ENCODE measurements at regions not wholly inside any gene's neighbourhood (a gene's known extent, or its start where the extent isn't known, plus 50 kb on each side); places are given as distances from the start of the nearest gene placed in this dataset.

DNA sequence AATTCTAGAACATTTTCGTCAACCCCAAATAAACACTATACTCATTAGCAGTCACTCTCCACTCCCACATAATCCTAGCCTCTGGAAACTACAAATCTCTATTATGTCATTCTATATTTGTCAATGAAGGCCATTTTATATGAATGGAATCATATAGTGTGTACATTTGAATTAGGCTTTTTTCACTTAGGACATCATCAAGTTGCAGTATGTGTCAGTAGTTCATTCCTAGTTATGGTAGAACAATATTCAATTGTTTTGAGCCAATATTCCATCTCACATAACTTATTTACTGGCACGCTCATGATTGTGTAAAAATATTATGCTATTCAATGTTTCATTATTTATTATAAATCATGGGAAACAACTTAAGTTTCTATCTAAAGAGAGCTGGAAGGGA lies 1610.4 kb upstream of the MIR17HG start:
- no peak for DNase-seq (ENCODE audit: low spot score)

GRCh38 chr13:89738072-89738471 lies 1609.4 kb upstream of the MIR17HG start:
- DNase-seq (ENCODE audit: low spot score) = no peak

GRCh38 chr13:89740994-89741685 lies 1606.3 kb upstream of the MIR17HG start:
- no peak for DNase-seq (ENCODE audit: low spot score)

- no peak for DNase-seq (ENCODE audit: low spot score)
These were observed 1600.9 kb upstream of the MIR17HG start for GRCh38 chr13:89746554-89746953.

DNA sequence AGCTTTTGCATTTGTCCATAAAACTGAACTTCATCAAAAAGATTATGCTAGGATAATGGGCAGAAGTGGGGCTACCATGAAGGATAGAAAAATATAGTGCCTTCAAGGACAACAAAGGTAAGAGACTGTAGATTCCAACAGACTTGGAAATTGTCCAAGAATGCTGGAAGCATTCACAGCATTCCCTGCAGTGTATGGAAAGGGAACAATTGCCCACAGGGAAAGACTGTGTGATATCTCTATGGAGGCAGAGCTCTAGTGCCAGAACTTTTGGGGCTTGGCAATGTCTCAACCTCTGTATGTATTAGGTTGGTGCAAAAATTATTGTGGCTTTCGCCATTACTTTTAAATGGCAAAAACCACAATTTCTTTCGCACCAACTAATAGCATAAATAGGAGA lies 1598.8 kb upstream of the MIR17HG start:
- DNase-seq (ENCODE audit: low spot score) = no peak

DNA sequence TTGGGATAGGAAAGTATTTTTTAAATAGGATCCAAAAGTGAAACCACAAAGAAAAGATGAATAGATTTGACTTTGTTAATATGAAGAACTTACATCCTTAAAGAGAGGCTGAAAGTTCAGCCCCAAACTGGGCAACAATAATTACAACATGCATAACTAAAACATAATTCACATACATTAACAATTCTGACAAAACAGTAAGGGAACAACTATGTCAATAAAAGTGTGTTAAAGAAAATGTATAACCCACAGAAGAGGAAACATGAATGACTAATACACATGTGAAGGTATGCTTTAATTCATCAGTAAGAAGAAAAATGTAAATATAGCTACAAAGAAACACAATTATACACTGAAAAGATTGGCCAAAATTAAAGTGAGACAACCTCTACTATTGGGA lies 1597.6 kb upstream of the MIR17HG start:
- DNase-seq (ENCODE audit: low spot score) = no peak

DNA sequence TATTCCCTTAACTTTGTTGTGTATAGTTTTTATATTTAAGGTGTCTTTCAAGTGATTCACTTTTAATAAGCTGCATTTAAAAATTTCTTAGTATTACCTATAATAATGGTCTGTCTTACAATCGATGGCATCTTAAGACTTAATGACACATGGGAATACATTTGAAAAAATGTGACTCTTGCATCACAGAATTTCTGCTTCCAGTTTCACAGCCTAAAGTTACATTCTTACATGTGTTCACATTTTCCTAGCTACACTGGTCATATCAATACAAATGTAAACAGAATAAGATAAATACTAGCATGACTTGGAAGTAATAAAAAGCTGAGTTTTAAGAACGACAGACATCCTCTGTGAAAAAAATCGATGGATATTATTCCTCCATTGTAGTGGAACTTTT lies 1597.1 kb upstream of the MIR17HG start:
- no peak for DNase-seq (ENCODE audit: low spot score)

- no peak for DNase-seq (ENCODE audit: low spot score)
These were observed 1596.0 kb upstream of the MIR17HG start for GRCh38 chr13:89751432-89751930.

- no peak for DNase-seq (ENCODE audit: low spot score)
These were observed 1595.1 kb upstream of the MIR17HG start for GRCh38 chr13:89752394-89752793.

DNA sequence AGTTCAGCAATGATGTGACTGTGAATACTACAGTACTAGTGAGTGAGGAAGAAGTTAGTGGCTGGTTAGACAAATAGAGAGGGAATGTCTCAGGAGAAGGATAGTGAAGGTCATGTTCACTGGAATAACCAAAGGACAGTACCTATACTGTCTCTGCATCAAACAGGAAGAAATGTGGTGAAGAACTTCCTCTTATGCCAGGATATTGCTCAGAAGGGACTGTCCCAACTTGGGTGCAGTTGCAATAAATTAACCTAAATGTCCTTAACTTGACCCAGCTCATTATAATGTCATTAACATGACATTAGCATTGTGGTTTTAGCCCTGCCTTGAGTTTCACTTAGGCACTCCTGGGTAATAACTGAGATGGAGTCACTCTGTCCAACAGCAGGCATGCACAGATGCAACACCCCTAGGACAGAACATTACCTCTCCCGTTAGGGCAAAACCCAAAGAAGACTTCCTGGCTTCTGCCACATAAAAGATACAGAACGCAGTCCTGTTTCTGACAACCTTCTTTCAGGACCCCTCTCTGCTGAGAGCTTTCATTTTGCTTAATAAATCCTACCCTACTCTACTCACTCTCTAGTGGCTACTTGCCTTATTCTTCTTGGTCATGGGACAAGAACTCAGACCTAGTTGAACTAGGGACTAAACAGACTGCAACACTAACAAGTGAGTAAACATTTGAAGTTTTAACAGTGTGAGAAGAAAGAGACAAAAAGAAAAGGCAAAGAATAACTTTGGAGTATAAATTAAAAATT lies 1591.6 kb upstream of the MIR17HG start:
- no peak for DNase-seq (ENCODE audit: low spot score)

DNA sequence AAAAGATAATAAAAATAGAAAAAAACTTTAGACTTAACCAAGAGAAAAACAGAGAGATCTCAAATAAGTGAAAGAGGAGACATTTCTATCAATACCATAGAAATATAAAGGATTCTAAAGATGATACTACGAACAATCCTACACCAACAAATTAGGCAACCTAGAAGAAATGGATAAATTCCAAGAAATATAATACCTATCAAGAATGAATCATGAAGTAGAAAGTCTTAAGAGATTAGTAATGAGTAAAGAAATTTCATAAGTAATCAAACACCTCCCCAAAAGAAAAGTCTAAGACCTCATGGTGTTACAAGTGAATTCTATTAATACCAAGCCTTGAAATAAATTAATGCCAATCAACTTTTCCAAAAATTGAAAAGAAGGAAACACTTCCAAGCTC lies 1584.5 kb upstream of the MIR17HG start:
- no peak for DNase-seq (ENCODE audit: low spot score)

DNA sequence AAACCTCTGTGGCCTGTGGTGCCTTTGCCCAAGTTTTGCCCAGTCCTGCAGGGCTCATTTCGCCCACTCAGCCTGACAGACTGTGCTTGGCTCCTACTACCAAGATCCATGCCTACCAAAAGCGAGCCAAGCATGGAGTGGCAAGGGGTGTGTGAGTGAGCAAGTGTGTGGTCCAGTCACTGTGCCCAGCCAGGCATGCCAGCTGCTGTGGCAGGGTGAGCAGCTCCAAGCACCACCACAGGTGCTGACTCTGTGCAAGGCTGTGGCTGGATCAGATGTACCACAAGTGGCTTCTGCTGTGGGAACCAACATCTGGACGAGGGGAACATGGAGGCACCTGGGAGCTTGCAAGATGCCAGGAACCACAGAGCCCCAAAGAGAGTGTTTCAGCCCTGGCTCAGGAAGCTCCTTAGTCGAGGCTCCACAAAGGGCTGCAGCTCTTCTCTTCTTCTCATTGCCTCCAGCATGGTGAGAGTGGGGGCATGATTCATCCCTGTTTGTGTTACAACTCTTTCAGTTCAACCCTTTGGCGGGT lies 1564.2 kb upstream of the MIR17HG start:
- no peak for DNase-seq (ENCODE audit: low spot score)

DNA sequence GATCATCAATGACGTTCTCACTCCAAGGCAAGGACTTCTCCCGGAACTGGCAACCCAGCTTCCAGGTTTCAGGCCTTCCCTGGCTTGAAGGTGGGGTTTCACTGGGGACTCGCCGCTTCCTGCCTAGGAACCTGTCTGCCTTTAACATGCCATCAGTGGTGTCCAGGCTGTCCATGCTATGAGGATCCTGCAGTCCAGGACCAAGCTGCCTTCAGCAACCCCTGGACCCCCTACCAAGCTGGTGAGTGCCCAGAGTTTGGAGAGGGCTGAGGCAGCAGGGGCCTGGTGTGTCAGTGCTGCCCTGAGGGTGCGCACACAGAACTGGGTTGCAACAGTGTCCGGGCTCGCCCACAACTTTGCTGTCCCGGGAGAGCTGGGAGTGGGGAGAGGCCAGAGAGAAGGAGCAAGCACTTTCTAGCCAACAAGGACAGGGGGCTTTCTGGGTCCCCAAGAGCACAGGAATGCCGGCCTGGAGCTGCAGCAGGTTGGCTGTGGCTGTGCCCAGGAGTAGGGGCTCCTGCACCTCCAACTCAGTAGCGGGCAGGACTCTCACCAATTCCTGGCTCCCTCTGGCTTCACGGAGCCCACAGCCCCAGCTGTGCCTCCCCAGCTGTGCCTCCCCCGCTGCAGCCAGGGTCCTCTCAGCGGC lies 1563.2 kb upstream of the MIR17HG start:
- no peak for DNase-seq (ENCODE audit: low spot score)

GRCh38 chr13:89786531-89786930 lies 1561.0 kb upstream of the MIR17HG start:
- DNase-seq (ENCODE audit: low spot score) = no peak

GRCh38 chr13:89790696-89791095 lies 1556.8 kb upstream of the MIR17HG start:
- DNase-seq (ENCODE audit: low spot score) = no peak

- no peak for DNase-seq (ENCODE audit: low spot score)
These were observed 1555.4 kb upstream of the MIR17HG start for GRCh38 chr13:89791971-89792630.

DNA sequence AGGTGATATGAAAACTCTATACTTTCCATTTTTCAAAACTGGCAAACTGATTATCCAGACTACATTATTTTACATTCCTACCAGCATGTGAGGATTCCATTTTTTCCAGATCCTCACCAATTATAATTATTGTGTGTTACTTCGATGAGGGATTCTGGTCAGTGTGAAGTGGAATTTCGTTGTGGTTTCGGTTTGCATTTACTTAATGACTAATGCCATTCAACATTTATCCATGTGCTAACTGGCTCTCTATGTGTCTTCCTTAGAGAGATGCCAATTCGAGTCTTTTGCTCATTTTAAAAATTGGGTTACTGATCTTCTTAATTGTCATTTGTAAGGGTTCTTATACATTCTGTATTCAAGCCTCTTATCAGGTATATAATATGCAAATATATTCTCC lies 1551.3 kb upstream of the MIR17HG start:
- DNase-seq (ENCODE audit: low spot score) = no peak

DNA sequence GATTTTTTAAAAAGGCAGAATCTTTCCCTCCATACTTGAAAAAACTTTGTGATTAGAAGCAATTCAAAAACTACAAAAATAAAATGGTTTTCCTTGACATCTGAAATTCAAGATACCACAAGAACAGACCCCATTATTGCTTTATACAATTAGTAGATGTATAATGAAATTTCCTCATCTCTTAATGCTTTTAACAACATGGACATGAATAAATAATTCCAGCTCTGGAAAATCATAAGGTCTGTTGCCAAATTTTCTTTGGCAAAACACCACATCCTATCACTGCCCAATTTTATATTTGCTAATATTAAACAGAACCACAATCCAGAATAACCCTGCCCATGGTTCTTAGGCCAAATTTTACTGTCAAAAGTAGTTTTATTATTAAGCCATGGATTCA lies 1543.6 kb upstream of the MIR17HG start:
- DNase-seq (ENCODE audit: low spot score) = no peak

DNA sequence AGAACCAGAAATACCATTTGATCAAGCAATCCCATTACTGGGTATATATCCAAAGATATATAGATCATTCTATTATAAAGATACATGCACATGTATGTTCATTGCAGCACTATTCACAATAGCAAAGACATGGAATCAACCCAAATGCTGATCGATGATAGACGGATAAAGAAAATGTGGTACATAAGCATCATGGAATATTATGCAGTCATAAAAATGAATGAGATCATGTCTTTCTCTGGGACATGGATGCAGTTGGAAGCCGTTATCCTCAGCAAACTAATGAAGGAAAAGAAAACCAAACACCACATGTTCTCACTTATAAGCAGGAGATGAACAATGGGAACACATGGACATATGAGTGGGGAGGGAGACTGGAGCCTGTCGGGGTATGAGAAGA lies 1540.9 kb upstream of the MIR17HG start:
- DNase-seq (ENCODE audit: low spot score) = no peak

DNA sequence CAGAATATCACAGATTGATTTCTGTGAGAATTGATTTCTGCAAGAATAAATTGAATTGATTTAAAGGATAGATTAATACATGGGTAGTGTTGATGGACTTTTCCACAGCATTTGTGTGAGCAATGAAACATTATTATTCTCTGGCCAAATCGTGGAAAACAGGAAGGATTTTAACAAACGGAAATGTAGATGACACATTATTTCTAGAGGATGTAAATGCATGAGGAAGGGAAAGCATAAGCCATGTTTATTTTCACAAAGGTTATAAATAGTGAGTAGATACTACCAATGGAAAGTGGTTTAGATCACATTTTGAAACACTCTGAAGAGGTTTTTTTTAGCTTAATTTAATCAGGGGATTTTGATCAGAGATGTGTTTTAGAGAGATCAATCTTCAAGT lies 1534.6 kb upstream of the MIR17HG start:
- DNase-seq (ENCODE audit: low spot score) = no peak

GRCh38 chr13:89816404-89816803 lies 1531.1 kb upstream of the MIR17HG start:
- no peak for DNase-seq (ENCODE audit: low spot score)

DNA sequence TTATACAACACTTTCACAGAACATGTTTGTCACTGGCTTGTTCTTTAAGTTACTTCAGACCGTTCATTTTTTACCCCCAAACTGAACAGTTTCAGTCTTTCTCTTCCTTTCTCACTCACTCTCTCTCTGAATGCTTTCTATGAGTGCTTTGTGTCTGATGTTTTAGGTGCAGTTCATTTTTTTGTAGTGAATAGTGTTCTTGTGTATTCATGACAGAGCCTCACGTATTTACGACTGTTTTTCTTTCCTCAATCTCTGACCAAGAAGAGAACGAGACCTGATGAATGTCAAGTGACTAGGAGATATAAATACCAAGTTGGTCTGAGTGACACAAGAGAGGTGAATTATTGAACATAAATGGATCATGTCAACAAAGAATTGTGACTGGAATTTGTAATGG lies 1525.0 kb upstream of the MIR17HG start:
- no peak for DNase-seq (ENCODE audit: low spot score)
